Stomach smooth muscle (tissue), 2 donors: ENCODE measurements at regions not wholly inside any gene's neighbourhood (a gene's known extent, or its start where the extent isn't known, plus 50 kb on each side); places are given as distances from the start of the nearest gene placed in this dataset.

Source experiments
- H3K27ac ChIP-seq: one replicate; pipeline ENCODE4 v1.7.0; 2013; ENCODE audit warnings: mild to moderate bottlenecking, low read length, inconsistent platforms
- H3K27me3 ChIP-seq, 2 donors: one replicate each; pipeline ENCODE4 v1.7.0; 2013; ENCODE audit warnings: low read length in 2 of 2; ENCODE audit not compliant: insufficient read depth in 2 of 2, control insufficient read depth in 1 of 2
- H3K36me3 ChIP-seq, 2 donors: one replicate each; pipeline ENCODE4 v1.7.0; 2013; ENCODE audit warnings: low read length in 2 of 2; ENCODE audit not compliant: control insufficient read depth in 2 of 2, insufficient read depth in 2 of 2
- H3K4me1 ChIP-seq: one replicate; pipeline ENCODE4 v1.7.0; 2013; ENCODE audit warnings: low read length; ENCODE audit not compliant: control insufficient read depth, insufficient read depth
- H3K4me3 ChIP-seq, 2 donors: one replicate each; pipeline ENCODE4 v1.7.0; 2013; ENCODE audit warnings: low read length in 2 of 2
- H3K9ac ChIP-seq, 2 donors: one replicate each; pipeline ENCODE4 v1.7.0; 2013; ENCODE audit warnings: low read length in 2 of 2, mild to moderate bottlenecking in 1 of 2
- H3K9me3 ChIP-seq, 2 donors: one replicate each; pipeline ENCODE4 v1.7.0; 2013; ENCODE audit warnings: low read length in 2 of 2; ENCODE audit not compliant: control insufficient read depth in 2 of 2
- donor health status: healthy.
- donor health status: Pancreatic carcinoma.

GRCh38 chr2:220270481-220271070 is 643.1 kb downstream of the SLC4A3 start:
- no peak overlapping the region for H3K9ac ChIP-seq
- no peaks in the 10 kb centered on the region for H3K4me1 ChIP-seq
- no peak overlapping the region for H3K27ac ChIP-seq
- no peaks in the 10 kb centered on the region for H3K9me3 ChIP-seq
- no peak overlapping the region for H3K4me3 ChIP-seq
- no peaks in the 10 kb centered on the region for H3K36me3 ChIP-seq
- no peaks in the 10 kb centered on the region for H3K27me3 ChIP-seq

DNA sequence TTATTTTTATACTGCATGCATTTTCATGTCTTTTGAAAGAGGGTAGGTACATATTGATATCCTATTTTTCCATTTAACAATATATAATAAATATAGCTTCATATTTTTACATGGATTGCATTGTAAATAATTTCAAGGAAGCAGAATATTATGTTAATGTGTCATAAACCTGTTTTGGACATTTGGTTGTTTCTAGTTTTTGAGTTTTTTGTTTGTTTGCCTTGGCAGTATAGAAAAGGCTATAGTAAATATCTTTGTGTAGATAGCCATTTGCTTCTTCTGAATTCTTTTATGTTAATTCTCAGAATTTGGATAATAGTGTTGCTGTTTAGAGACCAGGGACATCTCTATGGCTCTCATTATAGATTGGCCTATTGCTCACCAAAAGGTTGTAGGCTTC is 645.2 kb downstream of the SLC4A3 start:
- Histone ChIP-seq H3K9ac (no peak overlapping the region), H3K27me3 (no peaks in the 10 kb centered on the region), H3K9me3 (no peaks in the 10 kb centered on the region)

GRCh38 chr2:220273082-220273481 is 645.7 kb downstream of the SLC4A3 start:
- Histone ChIP-seq H3K4me1 (peaks cover 10% of the 10 kb centered on the region), H3K36me3 (no peaks in the 10 kb centered on the region), H3K9me3 (no peaks in the 10 kb centered on the region), H3K27ac (no peak overlapping the region), H3K9ac (no peak overlapping the region), H3K27me3 (no peaks in the 10 kb centered on the region), H3K4me3 (no peak overlapping the region)

More for the DNA sequence above, 645.2 kb downstream of the SLC4A3 start:
- Histone ChIP-seq H3K4me3 (no peak overlapping the region), H3K36me3 (no peaks in the 10 kb centered on the region), H3K27ac (no peak overlapping the region), H3K4me1 (peaks cover 10% of the 10 kb centered on the region)

GRCh38 chr2:220275454-220275853 is 648.0 kb downstream of the SLC4A3 start:
- Histone ChIP-seq H3K27ac (no peak overlapping the region), H3K36me3 (no peaks in the 10 kb centered on the region), H3K4me3 (no peak overlapping the region), H3K27me3 (no peaks in the 10 kb centered on the region), H3K4me1 (peaks cover 10% of the 10 kb centered on the region), H3K9me3 (no peaks in the 10 kb centered on the region), H3K9ac (no peak overlapping the region)

DNA sequence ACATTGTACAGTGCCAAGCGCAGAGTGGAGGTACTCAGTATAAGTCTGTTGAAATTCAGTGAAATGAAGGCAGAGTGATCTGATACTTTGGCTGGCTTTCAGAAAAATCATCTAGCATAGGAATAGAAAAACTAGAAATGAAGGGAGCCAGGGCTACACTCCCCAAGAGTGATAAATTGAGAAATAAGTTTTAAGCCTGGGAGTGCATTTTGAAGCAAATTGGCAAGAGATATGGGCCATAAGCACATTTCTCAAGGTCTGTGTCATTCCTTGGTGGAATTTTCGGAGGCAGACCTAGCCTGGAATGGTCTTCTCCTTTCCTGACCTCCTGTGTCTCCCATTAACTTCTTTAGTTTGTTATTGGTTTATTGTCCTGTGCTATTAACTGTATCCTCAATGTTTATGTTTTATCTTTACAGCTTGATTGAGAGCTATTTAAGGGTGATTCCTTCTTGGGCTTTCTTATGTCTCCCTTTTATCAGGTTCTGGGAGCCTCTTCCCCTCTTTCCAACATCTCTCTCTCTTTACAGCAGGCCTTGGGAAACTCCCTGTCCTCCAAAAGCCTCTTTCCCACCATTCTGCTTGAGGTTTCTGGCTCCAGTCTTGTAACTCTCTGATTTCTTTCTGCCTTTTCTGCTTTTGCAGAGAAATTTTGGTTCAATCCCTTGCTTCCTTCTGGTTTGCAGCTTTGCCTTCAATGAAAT is 649.5 kb downstream of the SLC4A3 start:
- Histone ChIP-seq H3K36me3 (no peaks in the 10 kb centered on the region), H3K27me3 (no peaks in the 10 kb centered on the region), H3K4me1 (peaks cover 10% of the 10 kb centered on the region), H3K27ac (no peak overlapping the region), H3K9ac (no peak overlapping the region), H3K4me3 (no peak overlapping the region), H3K9me3 (no peaks in the 10 kb centered on the region)

DNA sequence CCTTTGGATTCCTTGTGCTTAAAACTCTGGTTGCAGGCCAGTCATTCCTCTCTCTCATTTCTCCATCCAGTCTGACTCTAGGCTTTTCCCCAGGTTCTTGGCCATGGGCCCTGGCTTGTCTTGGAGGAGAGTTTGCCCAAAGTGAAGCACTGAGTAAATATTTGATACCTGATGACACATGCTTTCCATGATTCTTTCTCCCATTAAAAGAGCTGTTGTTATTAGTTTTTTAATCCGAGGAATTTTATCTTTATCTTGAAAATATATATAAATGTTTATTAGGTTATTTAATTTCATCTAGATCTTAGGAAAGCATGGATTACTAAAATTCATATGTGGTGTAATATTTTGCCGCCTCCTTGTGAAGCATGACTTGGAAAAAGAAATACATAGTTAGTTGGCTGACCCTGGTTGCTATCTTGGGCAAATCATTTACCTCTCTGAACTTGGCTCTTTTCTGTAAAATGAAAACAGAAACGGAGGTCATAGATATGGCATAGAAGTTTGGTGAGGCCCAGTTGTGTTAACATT is 650.1 kb downstream of the SLC4A3 start:
- Histone ChIP-seq H3K27ac (no peak overlapping the region), H3K27me3 (no peaks in the 10 kb centered on the region), H3K9me3 (no peaks in the 10 kb centered on the region), H3K4me3 (no peak overlapping the region), H3K4me1 (peaks cover 10% of the 10 kb centered on the region), H3K36me3 (no peaks in the 10 kb centered on the region), H3K9ac (no peak overlapping the region)

GRCh38 chr2:220278022-220278421 is 650.6 kb downstream of the SLC4A3 start:
- H3K9me3 ChIP-seq, result no peaks in the 10 kb centered on the region
- H3K27me3 ChIP-seq, result no peaks in the 10 kb centered on the region
- H3K36me3 ChIP-seq, result no peaks in the 10 kb centered on the region
- H3K9ac ChIP-seq, result no peak overlapping the region
- peaks cover 10% of the 10 kb centered on the region for H3K4me1 ChIP-seq
- H3K27ac ChIP-seq, result no peak overlapping the region
- no peak overlapping the region for H3K4me3 ChIP-seq

DNA sequence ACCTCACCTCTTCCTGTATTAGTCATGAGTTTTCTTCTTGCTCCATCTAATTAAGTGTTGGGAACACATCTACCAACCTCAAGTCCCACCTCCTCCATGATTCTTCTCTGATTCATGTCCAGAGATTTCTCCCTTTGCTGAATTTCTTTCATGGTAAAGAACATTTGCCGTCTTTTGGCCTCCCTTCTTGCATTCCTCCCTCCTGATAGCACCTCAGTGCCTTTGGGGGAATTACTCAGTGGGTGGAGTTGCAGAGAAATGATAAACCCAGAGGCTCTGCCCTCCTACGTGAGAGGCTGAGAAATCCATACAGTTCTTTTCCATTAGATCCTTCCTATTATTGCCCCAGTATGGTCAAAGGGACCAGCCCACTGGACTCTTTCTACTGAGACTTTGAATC is 651.9 kb downstream of the SLC4A3 start:
- Histone ChIP-seq H3K4me1 (peaks cover 10% of the 10 kb centered on the region), H3K27ac (no peak overlapping the region), H3K36me3 (no peaks in the 10 kb centered on the region), H3K9me3 (no peaks in the 10 kb centered on the region), H3K4me3 (no peak overlapping the region), H3K27me3 (no peaks in the 10 kb centered on the region), H3K9ac (no peak overlapping the region)

GRCh38 chr2:220279840-220280239 is 652.4 kb downstream of the SLC4A3 start:
- Histone ChIP-seq H3K36me3 (no peaks in the 10 kb centered on the region), H3K9me3 (no peaks in the 10 kb centered on the region), H3K27ac (no peak overlapping the region), H3K27me3 (no peaks in the 10 kb centered on the region), H3K4me3 (no peak overlapping the region), H3K9ac (no peak overlapping the region), H3K4me1 (peaks cover 10% of the 10 kb centered on the region)

- Histone ChIP-seq H3K4me3 (no peak overlapping the region), H3K4me1 (peaks cover 10% of the 10 kb centered on the region), H3K9me3 (no peaks in the 10 kb centered on the region), H3K27me3 (no peaks in the 10 kb centered on the region), H3K27ac (no peak overlapping the region), H3K9ac (no peak overlapping the region), H3K36me3 (no peaks in the 10 kb centered on the region)
These were observed 653.3 kb downstream of the SLC4A3 start for GRCh38 chr2:220280736-220281135.

GRCh38 chr2:220281771-220282170 is 654.3 kb downstream of the SLC4A3 start:
- Histone ChIP-seq H3K4me1 (peaks cover 2% of the 10 kb centered on the region), H3K9me3 (no peaks in the 10 kb centered on the region), H3K27ac (no peak overlapping the region), H3K9ac (no peak overlapping the region), H3K4me3 (no peak overlapping the region), H3K27me3 (no peaks in the 10 kb centered on the region), H3K36me3 (no peaks in the 10 kb centered on the region)
